8988T (cell line): ENCODE measurements at regions not wholly inside any gene's neighbourhood (a gene's known extent, or its start where the extent isn't known, plus 50 kb on each side); places are given as distances from the start of the nearest gene placed in this dataset.
A peak's percentile ranks its signal among the peaks of the same experiment; 100 is the strongest.

Source experiments
- DNase-seq: peaks from one replicate; pipeline ENCODE4 v3.0.0; 2011

GRCh38 chr1:96966536-96967138, 245.1 kb downstream of the PTBP2 start:
- DNase-seq, result peak; percentile 8

- DNase-seq, result no peak
Measured at GRCh38 chr1:96967311-96967710, 245.7 kb downstream of the PTBP2 start.

- DNase-seq, result no peak
Measured at GRCh38 chr1:96968541-96968940, 247.0 kb downstream of the PTBP2 start.

- no peak for DNase-seq
Measured at GRCh38 chr1:96968983-96969382, 247.4 kb downstream of the PTBP2 start.

- DNase-seq, result no peak
Measured at GRCh38 chr1:96969656-96970163, 248.1 kb downstream of the PTBP2 start.

GRCh38 chr1:96971439-96971838, 249.9 kb downstream of the PTBP2 start:
- DNase-seq, result no peak

GRCh38 chr1:96971849-96972602, 250.4 kb downstream of the PTBP2 start:
- DNase-seq, result no peak

- no peak for DNase-seq
Measured at GRCh38 chr1:96973605-96974004, 252.0 kb downstream of the PTBP2 start.

GRCh38 chr1:96978444-96978843, 256.9 kb downstream of the PTBP2 start:
- DNase-seq, result no peak

GRCh38 chr1:96978901-96979300, 257.3 kb downstream of the PTBP2 start:
- no peak for DNase-seq

- DNase-seq, result no peak
Measured at GRCh38 chr1:96979304-96980268, 258.0 kb downstream of the PTBP2 start.

GRCh38 chr1:96980448-96980847, 258.9 kb downstream of the PTBP2 start:
- DNase-seq, result no peak

GRCh38 chr1:96981181-96981580, 259.6 kb downstream of the PTBP2 start:
- DNase-seq, result no peak

GRCh38 chr1:96982118-96982517, 260.5 kb downstream of the PTBP2 start:
- DNase-seq, result no peak

GRCh38 chr1:96983866-96984265, 262.3 kb downstream of the PTBP2 start:
- DNase-seq, result no peak

GRCh38 chr1:96987186-96987703, 265.7 kb downstream of the PTBP2 start:
- DNase-seq, result no peak

GRCh38 chr1:96989302-96989701, 267.7 kb downstream of the PTBP2 start:
- DNase-seq, result no peak

- no peak for DNase-seq
Measured at GRCh38 chr1:96990136-96990535, 268.6 kb downstream of the PTBP2 start.

GRCh38 chr1:96991261-96991660, 269.7 kb downstream of the PTBP2 start:
- no peak for DNase-seq

GRCh38 chr1:96992871-96993270, 271.3 kb downstream of the PTBP2 start:
- no peak for DNase-seq

- DNase-seq, result no peak
Measured at GRCh38 chr1:96995351-96995750, 273.8 kb downstream of the PTBP2 start.

GRCh38 chr1:96996001-96996400, 274.4 kb downstream of the PTBP2 start:
- DNase-seq, result no peak

- no peak for DNase-seq
Measured at GRCh38 chr1:96997717-96998116, 276.1 kb downstream of the PTBP2 start.
